Naive thymus-derived CD4-positive, alpha-beta T cell (primary cell): ENCODE measurements at regions not wholly inside any gene's neighbourhood (a gene's known extent, or its start where the extent isn't known, plus 50 kb on each side); places are given as distances from the start of the nearest gene placed in this dataset.
"Not testable (repeated sequence)": the region's sequence is repeated elsewhere in the genome, so short reads cannot be mapped to it uniquely, and the experiment has no call there.

Source experiments
- ATAC-seq: fragments of 150-1000 bp; cut with Tn5 transposase; 2 replicates; pipeline ENCODE4 v1.10.0; 2021; ENCODE audit warnings: mild to moderate bottlenecking, moderate library complexity
- CTCF ChIA-PET: fragments of 350-600 bp; sonication (Branson Sonifier 250); formaldehyde crosslinking; loops from one replicate; lab custom pipeline; 2021; ENCODE audit warnings: antibody characterized with exemption; lab: Charles Lee
- POLR2A ChIA-PET: fragments of 350-600 bp; sonication (Branson Sonifier 250); formaldehyde crosslinking; loops from one replicate; lab custom pipeline; 2021; ENCODE audit warnings: antibody characterized with exemption, inconsistent platforms; lab: Charles Lee
- DNase-seq, 9 donors: peaks; one replicate each; pipeline versions ENCODE4 v3.0.0 to v3.0.0-alpha.2; 2020 to 2022; ENCODE audit warnings: mixed read lengths in 1 of 9
- H3K27ac ChIP-seq: one replicate; pipeline ENCODE4 v1.7.0; 2013; ENCODE audit warnings: mild to moderate bottlenecking, low read depth, low read length, moderate library complexity
- H3K27me3 ChIP-seq, 2 donors: one replicate each; pipeline ENCODE4 v1.7.0; 2013; ENCODE audit warnings: low read length in 2 of 2, mild to moderate bottlenecking in 2 of 2, moderate library complexity in 2 of 2; ENCODE audit not compliant: control insufficient read depth in 2 of 2, insufficient read depth in 2 of 2
- H3K36me3 ChIP-seq, 3 experiments: 1 replicate in 2 of 3; 2 replicates in 1 of 3; pipeline ENCODE4 v1.7.0; 2013; ENCODE audit warnings: low read length in 3 of 3, mild to moderate bottlenecking in 3 of 3, moderate library complexity in 1 of 3; ENCODE audit not compliant: insufficient read depth in 3 of 3, control insufficient read depth in 2 of 3
- H3K4me1 ChIP-seq, 2 donors: one replicate each; pipeline ENCODE4 v1.7.0; 2013; ENCODE audit warnings: low read length in 2 of 2, mild to moderate bottlenecking in 2 of 2, moderate library complexity in 1 of 2; ENCODE audit not compliant: control insufficient read depth in 2 of 2, insufficient read depth in 2 of 2
- H3K4me3 ChIP-seq: 2 replicates; pipeline ENCODE4 v1.7.0; 2013; ENCODE audit warnings: mild to moderate bottlenecking, low read length
- H3K9me3 ChIP-seq, 3 experiments: 1 replicate in 2 of 3; 2 replicates in 1 of 3; pipeline ENCODE4 v1.7.0; 2013; ENCODE audit warnings: low read length in 3 of 3; ENCODE audit not compliant: control insufficient read depth in 2 of 3
- H3K27ac Mint-ChIP-seq, 9 donors: one replicate each; pipeline ENCODE4 v1.8.0; 2020 to 2022; ENCODE audit warnings: mixed read lengths in 9 of 9, mild to moderate bottlenecking in 8 of 9, moderate library complexity in 5 of 9, inconsistent platforms in 2 of 9
- H3K27me3 Mint-ChIP-seq, 5 donors: one replicate each; pipeline ENCODE4 v1.8.0; 2021 to 2022; ENCODE audit warnings: mixed read lengths in 5 of 5, mild to moderate bottlenecking in 1 of 5
- H3K36me3 Mint-ChIP-seq, 5 donors: one replicate each; pipeline ENCODE4 v1.8.0; 2020 to 2022; ENCODE audit warnings: mixed read lengths in 5 of 5, mild to moderate bottlenecking in 3 of 5, inconsistent platforms in 1 of 5
- H3K4me1 Mint-ChIP-seq, 7 donors: one replicate each; pipeline ENCODE4 v1.8.0; 2020 to 2022; ENCODE audit warnings: mixed read lengths in 7 of 7, mild to moderate bottlenecking in 3 of 7, inconsistent platforms in 1 of 7
- H3K4me3 Mint-ChIP-seq, 10 donors: one replicate each; pipeline ENCODE4 v1.8.0; 2020 to 2022; ENCODE audit warnings: mild to moderate bottlenecking in 10 of 10, mixed read lengths in 10 of 10, moderate library complexity in 6 of 10, inconsistent platforms in 2 of 10
- H3K9me3 Mint-ChIP-seq, 11 donors: one replicate each; pipeline ENCODE4 v1.8.0; 2020 to 2022; ENCODE audit warnings: mixed read lengths in 11 of 11, mild to moderate bottlenecking in 4 of 11, inconsistent platforms in 1 of 11, moderate library complexity in 1 of 11
- intact Hi-C, 2 donors: fragments of 100-400 bp; cut with micrococcal nuclease; formaldehyde crosslinking; loops; one replicate each; pipeline ENCODE4 v1.15.1; 2023

GRCh38 chr7:122248472-122248871, 56.1 kb downstream of the FEZF1 start:
- DNase-seq (no peak), ATAC-seq (no peak)
- H3K9me3 ChIP-seq, result no peaks in the 10 kb centered on the region
- Mint-ChIP-seq H3K27me3 (peaks cover 0 to 4% (median 0%) of the 10 kb centered on the region in 5 donors), H3K9me3 (peaks cover 0 to 14% (median 1%) of the 10 kb centered on the region in 11 donors), H3K4me3 (no peak overlapping the region), H3K27ac (no peak overlapping the region), H3K4me1 (no peaks in the 10 kb centered on the region), H3K36me3 (no peaks in the 10 kb centered on the region)
- no peaks in the 10 kb centered on the region for H3K27me3 ChIP-seq
- POLR2A ChIA-PET, result no interaction called here
- H3K4me1 ChIP-seq, result no peaks in the 10 kb centered on the region
- intact Hi-C loops, result no loop called here
- H3K36me3 ChIP-seq, result no peaks in the 10 kb centered on the region
- CTCF ChIA-PET, result no interaction called here
- H3K4me3 ChIP-seq, result no peak overlapping the region
- H3K27ac ChIP-seq, result no peak overlapping the region

- H3K36me3 Mint-ChIP-seq, H3K27ac Mint-ChIP-seq, H3K9me3 ChIP-seq, H3K27me3 Mint-ChIP-seq, H3K4me3 Mint-ChIP-seq, H3K4me3 ChIP-seq, ATAC-seq, CTCF ChIA-PET, H3K4me1 ChIP-seq, H3K4me1 Mint-ChIP-seq, intact Hi-C loops, H3K27ac ChIP-seq, H3K27me3 ChIP-seq, POLR2A ChIA-PET, H3K36me3 ChIP-seq, DNase-seq: not testable (repeated sequence)
- H3K9me3 Mint-ChIP-seq, result peaks cover 0 to 13% (median 2%) of the 10 kb centered on the region in 11 donors
Measured at GRCh38 chr7:122238729-122239128, 65.8 kb downstream of the FEZF1 start.

GRCh38 chr7:122238297-122238696, 66.3 kb downstream of the FEZF1 start:
- H3K27me3 ChIP-seq, H3K27me3 Mint-ChIP-seq, H3K4me3 ChIP-seq, H3K27ac ChIP-seq, H3K4me1 ChIP-seq, ATAC-seq, DNase-seq, H3K4me3 Mint-ChIP-seq, H3K9me3 ChIP-seq, H3K36me3 ChIP-seq, H3K27ac Mint-ChIP-seq, H3K4me1 Mint-ChIP-seq, CTCF ChIA-PET, POLR2A ChIA-PET, H3K36me3 Mint-ChIP-seq, intact Hi-C loops: not testable (repeated sequence)
- peaks cover 0 to 15% (median 3%) of the 10 kb centered on the region in 11 donors for H3K9me3 Mint-ChIP-seq

- no peaks in the 10 kb centered on the region for H3K4me1 Mint-ChIP-seq
- no peak overlapping the region for H3K27ac Mint-ChIP-seq
- DNase-seq, result no peak
- no peak for ATAC-seq
- Histone ChIP-seq H3K4me3 (no peak overlapping the region), H3K27me3 (no peaks in the 10 kb centered on the region), H3K4me1 (no peaks in the 10 kb centered on the region), H3K27ac (no peak overlapping the region), H3K36me3 (no peaks in the 10 kb centered on the region), H3K9me3 (no peaks in the 10 kb centered on the region)
- H3K27me3 Mint-ChIP-seq, result no peaks in the 10 kb centered on the region
- ChIA-PET CTCF (no interaction called here), POLR2A (no interaction called here)
- no peaks in the 10 kb centered on the region for H3K36me3 Mint-ChIP-seq
- no peak overlapping the region for H3K4me3 Mint-ChIP-seq
- H3K9me3 Mint-ChIP-seq, result peaks cover 0 to 2% (median 0%) of the 10 kb centered on the region in 11 donors
- intact Hi-C loops, result no loop called here
Measured at GRCh38 chr7:122225874-122226273, 78.7 kb downstream of the FEZF1 start.

- H3K4me1 Mint-ChIP-seq, result no peaks in the 10 kb centered on the region
- intact Hi-C loops, result loop anchor here in 1 of 2 donors (1.0 kb wide), 1 partner anchor 310 kb away; no protein-coding TSS in a partner anchor
- H3K4me3 Mint-ChIP-seq, result no peak overlapping the region
- no peaks in the 10 kb centered on the region for H3K4me1 ChIP-seq
- no peak for ATAC-seq
- no peak for DNase-seq
- H3K27me3 ChIP-seq, result no peaks in the 10 kb centered on the region
- H3K36me3 Mint-ChIP-seq, result no peaks in the 10 kb centered on the region
- H3K27me3 Mint-ChIP-seq, result no peaks in the 10 kb centered on the region
- peaks cover 0 to 4% (median 0%) of the 10 kb centered on the region in 11 donors for H3K9me3 Mint-ChIP-seq
- H3K36me3 ChIP-seq, result no peaks in the 10 kb centered on the region
- no peaks in the 10 kb centered on the region for H3K9me3 ChIP-seq
- no peak overlapping the region for H3K4me3 ChIP-seq
- H3K27ac Mint-ChIP-seq, result no peak overlapping the region
- no peak overlapping the region for H3K27ac ChIP-seq
- ChIA-PET POLR2A (no interaction called here), CTCF (no interaction called here)
Measured at GRCh38 chr7:122219253-122219865, 75.3 kb upstream of the AASS start.

GRCh38 chr7:122217125-122217524, 73.1 kb upstream of the AASS start:
- ChIA-PET CTCF (no interaction called here), POLR2A (no interaction called here)
- Histone ChIP-seq H3K36me3 (no peaks in the 10 kb centered on the region), H3K27me3 (no peaks in the 10 kb centered on the region), H3K4me3 (no peak overlapping the region), H3K4me1 (no peaks in the 10 kb centered on the region), H3K27ac (no peak overlapping the region), H3K9me3 (no peaks in the 10 kb centered on the region)
- Mint-ChIP-seq H3K27me3 (no peaks in the 10 kb centered on the region), H3K4me1 (no peaks in the 10 kb centered on the region), H3K36me3 (no peaks in the 10 kb centered on the region), H3K9me3 (peaks cover 0 to 4% (median 0%) of the 10 kb centered on the region in 11 donors), H3K4me3 (no peak overlapping the region), H3K27ac (no peak overlapping the region)
- intact Hi-C loops, result no loop called here
- no peak for DNase-seq
- ATAC-seq, result no peak

- no peak for DNase-seq
- intact Hi-C loops, result no loop called here
- CTCF ChIA-PET, result no interaction called here
Measured at GRCh38 chr7:122212754-122213153, 68.7 kb upstream of the AASS start.

More at GRCh38 chr7:122212754-122213153, 68.7 kb upstream of the AASS start:
- H3K36me3 Mint-ChIP-seq, result no peaks in the 10 kb centered on the region
- Histone ChIP-seq H3K9me3 (no peaks in the 10 kb centered on the region), H3K36me3 (no peaks in the 10 kb centered on the region), H3K27ac (no peak overlapping the region), H3K4me1 (no peaks in the 10 kb centered on the region), H3K4me3 (no peak overlapping the region), H3K27me3 (no peaks in the 10 kb centered on the region)
- no peak overlapping the region for H3K27ac Mint-ChIP-seq
- peaks cover 0 to 4% (median 0%) of the 10 kb centered on the region in 5 donors for H3K27me3 Mint-ChIP-seq
- no peak overlapping the region for H3K4me3 Mint-ChIP-seq
- ATAC-seq, result no peak
- POLR2A ChIA-PET, result no interaction called here
- H3K4me1 Mint-ChIP-seq, result no peaks in the 10 kb centered on the region
- peaks cover 0 to 10% (median 3%) of the 10 kb centered on the region in 11 donors for H3K9me3 Mint-ChIP-seq
